ENCODE measurements at regions not wholly inside any gene's neighbourhood (a gene's known extent, or its start where the extent isn't known, plus 50 kb on each side); places are given as distances from the start of the nearest gene placed in this dataset.

- DNase-seq: no peak
Measured at GRCh38 chr2:145067549-145068030, 547.7 kb upstream of the ZEB2 start.

- DNase-seq: no peak
Measured at GRCh38 chr2:145066856-145067548, 547.1 kb upstream of the ZEB2 start.

GRCh38 chr2:145066151-145066661, 546.3 kb upstream of the ZEB2 start:
- no peak for DNase-seq

GRCh38 chr2:145065342-145065741, 545.4 kb upstream of the ZEB2 start:
- DNase-seq: no peak

GRCh38 chr2:145064511-145064910, 544.6 kb upstream of the ZEB2 start:
- DNase-seq: no peak

GRCh38 chr2:145060876-145061275, 541.0 kb upstream of the ZEB2 start:
- DNase-seq: no peak

GRCh38 chr2:145059914-145060313, 540.0 kb upstream of the ZEB2 start:
- no peak for DNase-seq

- DNase-seq: no peak
Measured at GRCh38 chr2:145059343-145059742, 539.4 kb upstream of the ZEB2 start.

- no peak for DNase-seq
Measured at GRCh38 chr2:145058457-145058856, 538.5 kb upstream of the ZEB2 start.

- no peak for DNase-seq
Measured at GRCh38 chr2:145055651-145056050, 535.7 kb upstream of the ZEB2 start.

- DNase-seq: no peak
Measured at GRCh38 chr2:145050134-145050533, 530.2 kb upstream of the ZEB2 start.

GRCh38 chr2:145049475-145049874, 529.6 kb upstream of the ZEB2 start:
- no peak for DNase-seq

- no peak for DNase-seq
Measured at GRCh38 chr2:145047554-145047953, 527.6 kb upstream of the ZEB2 start.

- DNase-seq: no peak
Measured at GRCh38 chr2:145044491-145044890, 524.6 kb upstream of the ZEB2 start.

GRCh38 chr2:145043399-145043834, 523.5 kb upstream of the ZEB2 start:
- no peak for DNase-seq

GRCh38 chr2:145041706-145042105, 521.8 kb upstream of the ZEB2 start:
- DNase-seq: no peak

- DNase-seq: no peak
Measured at GRCh38 chr2:145040433-145040832, 520.5 kb upstream of the ZEB2 start.

- no peak for DNase-seq
Measured at GRCh38 chr2:145038041-145038525, 518.2 kb upstream of the ZEB2 start.

- no peak for DNase-seq
Measured at GRCh38 chr2:145036421-145037011, 516.6 kb upstream of the ZEB2 start.

- DNase-seq: no peak
Measured at GRCh38 chr2:145034511-145034910, 514.6 kb upstream of the ZEB2 start.

GRCh38 chr2:145033438-145033837, 513.5 kb upstream of the ZEB2 start:
- no peak for DNase-seq

GRCh38 chr2:145032791-145033190, 512.9 kb upstream of the ZEB2 start:
- DNase-seq: no peak

GRCh38 chr2:145029873-145030272, 510.0 kb upstream of the ZEB2 start:
- DNase-seq: no peak

GRCh38 chr2:145029081-145029480, 509.2 kb upstream of the ZEB2 start:
- DNase-seq: no peak

Data from NCI-H1105 treated with DMSO at 0.1 percent for 48 hours (cell line).